Natural killer cell (primary cell): ENCODE measurements at regions not wholly inside any gene's neighbourhood (a gene's known extent, or its start where the extent isn't known, plus 50 kb on each side); places are given as distances from the start of the nearest gene placed in this dataset.

ENCODE experiments used
- ATAC-seq, 3 donors: fragments of 150-1000 bp in 2 of 3; fragments of 200-7000 bp in 1 of 3; cut with Tn5 transposase; 1 replicate in 1 of 3; 2 replicates in 2 of 3; pipeline ENCODE4 v1.10.0; 2021; ENCODE audit warnings: mild to moderate bottlenecking in 2 of 3, moderate library complexity in 2 of 3
- DNase-seq, 2 donors: peaks; one replicate each; pipeline versions ENCODE4 v3.0.0 to v3.0.0-alpha.2; 2013 to 2021; ENCODE audit warnings: mixed read lengths in 1 of 2
- H3K27ac ChIP-seq: one replicate; pipeline ENCODE4 v1.5.1; 2013; ENCODE audit warnings: mild to moderate bottlenecking, low read length
- H3K27me3 ChIP-seq: one replicate; pipeline ENCODE4 v1.6.1; 2013; ENCODE audit warnings: low read length; ENCODE audit not compliant: control insufficient read depth, insufficient read depth
- H3K36me3 ChIP-seq: one replicate; pipeline ENCODE4 v1.6.1; 2013; ENCODE audit warnings: low read length; ENCODE audit not compliant: control insufficient read depth, insufficient read depth
- H3K4me1 ChIP-seq: one replicate; pipeline ENCODE4 v1.6.1; 2013; ENCODE audit warnings: low read length; ENCODE audit not compliant: control insufficient read depth, insufficient read depth
- H3K4me3 ChIP-seq: one replicate; pipeline ENCODE4 v1.5.1; 2013; ENCODE audit warnings: low read length
- H3K9me3 ChIP-seq: one replicate; pipeline ENCODE4 v1.6.1; 2013; ENCODE audit warnings: low read length; ENCODE audit not compliant: control insufficient read depth, insufficient read depth
- H3K27ac Mint-ChIP-seq, 2 donors: one replicate each; pipeline ENCODE4 v1.8.0; 2022; ENCODE audit warnings: mild to moderate bottlenecking in 2 of 2, mixed read lengths in 2 of 2, moderate library complexity in 1 of 2
- H3K27me3 Mint-ChIP-seq, 2 donors: one replicate each; pipeline ENCODE4 v1.8.0; 2022; ENCODE audit warnings: low read depth in 2 of 2, mixed read lengths in 2 of 2
- H3K36me3 Mint-ChIP-seq: one replicate; pipeline ENCODE4 v1.8.0; 2022; ENCODE audit warnings: mixed read lengths
- H3K4me1 Mint-ChIP-seq, 2 donors: one replicate each; pipeline ENCODE4 v1.8.0; 2022; ENCODE audit warnings: mixed read lengths in 2 of 2
- H3K4me3 Mint-ChIP-seq: one replicate; pipeline ENCODE4 v1.8.0; 2022; ENCODE audit warnings: mild to moderate bottlenecking, moderate library complexity, mixed read lengths
- H3K9me3 Mint-ChIP-seq, 2 donors: one replicate each; pipeline ENCODE4 v1.8.0; 2022; ENCODE audit warnings: mixed read lengths in 2 of 2
- WGBS: methylation state at CpG from one replicate; pipeline ENCODE4 v1.1.7; 2013; ENCODE audit warnings: missing lambda C conversion rate; ENCODE audit not compliant: insufficient coverage; 5-methylcytosine and 5-hydroxymethylcytosine counted together
- intact Hi-C: fragments of 100-400 bp; cut with micrococcal nuclease; formaldehyde crosslinking; loops from one replicate; pipeline ENCODE4 v1.14.2; 2022
- TF ChIP-seq, protein P1 (sequence below): fragments of 200-600 bp; IDR thresholded peaks from one replicate; pipeline ENCODE4 v1.8.0; 2022; ENCODE audit warnings: antibody characterized with exemption

DNA sequence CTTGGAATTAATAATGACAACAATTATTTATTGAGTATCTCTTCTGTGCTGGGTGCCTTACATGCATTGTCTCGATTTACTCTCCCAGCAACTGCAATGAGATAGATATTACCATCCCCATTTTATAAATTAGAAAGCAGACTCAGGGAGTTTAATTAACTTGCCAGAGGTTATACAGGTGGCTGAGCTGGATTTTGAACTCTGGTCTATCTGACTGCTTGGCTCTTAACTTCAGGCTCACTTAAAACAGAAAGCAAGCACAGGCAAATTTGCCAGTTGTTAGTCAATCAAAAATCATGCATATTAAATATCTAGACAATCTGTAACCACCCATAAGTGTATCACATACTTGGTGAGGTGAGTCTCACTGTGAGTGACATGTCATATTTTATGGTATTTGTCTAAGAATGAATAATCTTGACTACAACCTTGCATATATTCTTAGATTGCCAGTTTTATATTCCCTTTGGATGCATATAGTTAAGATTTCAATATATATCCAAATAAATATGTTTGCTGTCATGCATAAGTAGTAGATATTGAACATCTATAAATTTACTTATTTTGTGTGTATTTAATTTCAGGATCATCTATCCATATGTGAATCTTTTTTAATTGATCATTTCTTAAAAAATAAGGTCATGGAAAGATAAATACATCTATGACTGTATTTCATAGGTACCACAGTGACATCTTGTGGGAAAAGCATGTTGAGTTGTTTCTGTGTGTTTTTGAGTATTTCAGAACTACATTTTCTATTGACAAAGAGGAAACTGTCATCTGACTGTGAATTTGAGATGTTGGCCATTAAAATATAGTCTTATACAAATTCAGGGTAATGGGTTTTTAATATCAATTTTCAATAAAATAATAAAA, 112.0 kb upstream of the ARHGAP42 start:
- Mint-ChIP-seq H3K4me3 (no peak overlapping the region), H3K27me3 (peaks cover 4 to 8% of the 10 kb centered on the region in 2 donors), H3K4me1 (no peaks in the 10 kb centered on the region), H3K9me3 (no peaks in the 10 kb centered on the region), H3K27ac (no peak overlapping the region), H3K36me3 (no peaks in the 10 kb centered on the region)
- Histone ChIP-seq H3K4me3 (no peak overlapping the region), H3K4me1 (no peaks in the 10 kb centered on the region), H3K27ac (no peak overlapping the region), H3K9me3 (no peaks in the 10 kb centered on the region), H3K36me3 (no peaks in the 10 kb centered on the region), H3K27me3 (peaks cover 4% of the 10 kb centered on the region)
- WGBS = 50% methylated on average over 1 of the region's 1 CpG
- DNase-seq (no peak), ATAC-seq (no peak)
- intact Hi-C loops = loop anchor here (5.0 kb wide), 1 partner anchor 1432 kb away; no protein-coding TSS in a partner anchor
- TF ChIP-seq, protein P1, sequence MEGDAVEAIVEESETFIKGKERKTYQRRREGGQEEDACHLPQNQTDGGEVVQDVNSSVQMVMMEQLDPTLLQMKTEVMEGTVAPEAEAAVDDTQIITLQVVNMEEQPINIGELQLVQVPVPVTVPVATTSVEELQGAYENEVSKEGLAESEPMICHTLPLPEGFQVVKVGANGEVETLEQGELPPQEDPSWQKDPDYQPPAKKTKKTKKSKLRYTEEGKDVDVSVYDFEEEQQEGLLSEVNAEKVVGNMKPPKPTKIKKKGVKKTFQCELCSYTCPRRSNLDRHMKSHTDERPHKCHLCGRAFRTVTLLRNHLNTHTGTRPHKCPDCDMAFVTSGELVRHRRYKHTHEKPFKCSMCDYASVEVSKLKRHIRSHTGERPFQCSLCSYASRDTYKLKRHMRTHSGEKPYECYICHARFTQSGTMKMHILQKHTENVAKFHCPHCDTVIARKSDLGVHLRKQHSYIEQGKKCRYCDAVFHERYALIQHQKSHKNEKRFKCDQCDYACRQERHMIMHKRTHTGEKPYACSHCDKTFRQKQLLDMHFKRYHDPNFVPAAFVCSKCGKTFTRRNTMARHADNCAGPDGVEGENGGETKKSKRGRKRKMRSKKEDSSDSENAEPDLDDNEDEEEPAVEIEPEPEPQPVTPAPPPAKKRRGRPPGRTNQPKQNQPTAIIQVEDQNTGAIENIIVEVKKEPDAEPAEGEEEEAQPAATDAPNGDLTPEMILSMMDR = no peak

DNA sequence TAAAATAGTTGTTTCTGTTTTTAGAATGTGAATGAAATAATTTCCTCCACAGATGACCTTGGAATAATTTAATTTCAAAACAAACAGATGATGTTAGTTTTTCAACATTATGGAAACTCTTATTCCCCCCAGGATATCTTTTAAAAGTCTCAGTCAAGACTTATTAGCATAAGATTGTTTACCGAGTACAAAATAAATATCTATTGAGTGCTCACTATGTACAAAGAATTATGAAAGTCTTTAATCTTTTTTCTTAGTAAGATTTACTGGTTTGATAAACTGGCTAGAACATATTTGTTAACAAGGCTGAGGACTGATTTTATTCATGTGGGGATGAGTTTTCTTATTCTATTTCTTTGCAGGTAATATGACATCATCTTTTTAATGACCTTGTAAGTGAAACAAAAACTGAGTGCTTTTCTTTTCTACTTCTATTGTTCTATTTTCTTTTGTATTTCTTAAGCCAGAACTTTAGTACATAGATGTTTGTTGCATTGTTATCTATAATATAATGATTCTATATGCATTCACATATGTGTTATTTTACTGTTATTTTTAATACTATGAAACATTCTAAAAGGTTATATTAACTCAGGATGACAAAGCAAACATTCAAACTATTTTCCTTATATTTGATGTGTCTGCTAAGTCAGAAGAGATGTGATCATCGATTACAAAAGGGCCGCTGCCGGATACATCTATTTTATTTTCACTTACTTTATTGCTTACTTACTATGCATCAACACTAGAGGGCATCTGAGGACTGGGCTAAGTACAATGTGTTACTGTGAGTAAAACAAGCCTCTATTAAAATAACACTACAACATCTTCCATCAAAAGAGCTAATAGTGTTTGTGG, 111.0 kb upstream of the ARHGAP42 start:
- Histone ChIP-seq H3K36me3 (no peaks in the 10 kb centered on the region), H3K27me3 (peaks cover 4% of the 10 kb centered on the region), H3K4me1 (no peaks in the 10 kb centered on the region), H3K27ac (no peak overlapping the region), H3K4me3 (no peak overlapping the region), H3K9me3 (no peaks in the 10 kb centered on the region)
- DNase-seq (peak in 1 of 2 donors; percentile 20), ATAC-seq (peak; percentile 64 to 76 (median 68))
- WGBS = 20% methylated on average over 2 of the region's 4 CpGs
- Mint-ChIP-seq H3K4me1 (no peaks in the 10 kb centered on the region), H3K9me3 (no peaks in the 10 kb centered on the region), H3K36me3 (no peaks in the 10 kb centered on the region), H3K27ac (no peak overlapping the region), H3K27me3 (peaks cover 6 to 7% of the 10 kb centered on the region in 2 donors), H3K4me3 (no peak overlapping the region)
- intact Hi-C loops = loop anchor here (1.0 to 5.0 kb wide), 3 partner anchors 279 to 1431 kb away; no protein-coding TSS in a partner anchor
- TF ChIP-seq, protein P1 = peak; percentile 82

DNA sequence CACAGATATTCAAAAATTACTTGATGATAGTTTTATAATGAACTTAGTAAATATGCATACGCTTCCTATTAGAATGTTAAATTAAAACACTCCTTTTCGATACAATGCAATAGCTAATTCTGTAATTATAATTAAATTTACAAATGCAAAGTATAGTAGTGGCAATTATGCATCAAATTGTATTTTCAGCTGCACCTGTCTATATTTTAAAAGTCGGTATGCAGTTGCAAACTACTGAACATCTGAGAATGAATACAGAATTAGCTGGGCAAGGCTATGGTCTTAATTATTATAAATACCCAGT, 110.4 kb upstream of the ARHGAP42 start:
- no peak overlapping the region for H3K4me3 ChIP-seq
- H3K27ac ChIP-seq = no peak overlapping the region
- H3K36me3 Mint-ChIP-seq = no peaks in the 10 kb centered on the region
- H3K4me1 Mint-ChIP-seq = no peaks in the 10 kb centered on the region
- H3K4me3 Mint-ChIP-seq = no peak overlapping the region
- TF ChIP-seq, protein P1 = peak; percentile 40
- peaks cover 6 to 7% of the 10 kb centered on the region in 2 donors for H3K27me3 Mint-ChIP-seq
- no peaks in the 10 kb centered on the region for H3K36me3 ChIP-seq
- intact Hi-C loops = loop anchor here (1.0 to 5.0 kb wide), 3 partner anchors 279 to 1431 kb away; no protein-coding TSS in a partner anchor
- H3K9me3 Mint-ChIP-seq = no peaks in the 10 kb centered on the region
- DNase-seq (no peak), ATAC-seq (no peak)
- WGBS = no CpG with 5 or more reads among the region's 3 CpGs
- H3K4me1 ChIP-seq = no peaks in the 10 kb centered on the region
- peaks cover 4% of the 10 kb centered on the region for H3K27me3 ChIP-seq
- no peaks in the 10 kb centered on the region for H3K9me3 ChIP-seq
- no peak overlapping the region for H3K27ac Mint-ChIP-seq
